Fibroblast of villous mesenchyme (primary cell): ENCODE measurements at regions not wholly inside any gene's neighbourhood (a gene's known extent, or its start where the extent isn't known, plus 50 kb on each side); places are given as distances from the start of the nearest gene placed in this dataset.
A peak's percentile ranks its signal among the peaks of the same experiment; 100 is the strongest.
"Not testable (repeated sequence)": the region's sequence is repeated elsewhere in the genome, so short reads cannot be mapped to it uniquely, and the experiment has no call there.

ENCODE experiments used
- DNase-seq: peaks from one replicate; pipeline ENCODE4 v3.0.0-alpha.2; 2010; ENCODE audit warnings: low read depth
- H3K4me3 ChIP-seq: 2 replicates; pipeline ENCODE4 v1.5.1; 2011; ENCODE audit warnings: low read depth, mild to moderate bottlenecking, low read length
- CTCF ChIP-seq: IDR thresholded peaks from 2 replicates; pipeline ENCODE4 v1.5.1; 2012; ENCODE audit warnings: low read depth, mild to moderate bottlenecking, low read length; ENCODE audit not compliant: insufficient read depth

GRCh38 chr13:22925881-22926747 lies 254.7 kb upstream of the SGCG start:
- peak; percentile 9 for TF ChIP-seq CTCF
- peak overlapping the region; percentile 63 for H3K4me3 ChIP-seq
- DNase-seq = peak; percentile 85

- no peak for TF ChIP-seq CTCF
- peak overlapping the region; percentile 63 for H3K4me3 ChIP-seq
- no peak for DNase-seq
Observed at GRCh38 chr13:22926748-22927400, 253.9 kb upstream of the SGCG start.

- not testable (repeated sequence) for DNase-seq
- H3K4me3 ChIP-seq = peak overlapping the region; percentile 63
Observed at GRCh38 chr13:22927845-22928244, 252.9 kb upstream of the SGCG start.

DNA sequence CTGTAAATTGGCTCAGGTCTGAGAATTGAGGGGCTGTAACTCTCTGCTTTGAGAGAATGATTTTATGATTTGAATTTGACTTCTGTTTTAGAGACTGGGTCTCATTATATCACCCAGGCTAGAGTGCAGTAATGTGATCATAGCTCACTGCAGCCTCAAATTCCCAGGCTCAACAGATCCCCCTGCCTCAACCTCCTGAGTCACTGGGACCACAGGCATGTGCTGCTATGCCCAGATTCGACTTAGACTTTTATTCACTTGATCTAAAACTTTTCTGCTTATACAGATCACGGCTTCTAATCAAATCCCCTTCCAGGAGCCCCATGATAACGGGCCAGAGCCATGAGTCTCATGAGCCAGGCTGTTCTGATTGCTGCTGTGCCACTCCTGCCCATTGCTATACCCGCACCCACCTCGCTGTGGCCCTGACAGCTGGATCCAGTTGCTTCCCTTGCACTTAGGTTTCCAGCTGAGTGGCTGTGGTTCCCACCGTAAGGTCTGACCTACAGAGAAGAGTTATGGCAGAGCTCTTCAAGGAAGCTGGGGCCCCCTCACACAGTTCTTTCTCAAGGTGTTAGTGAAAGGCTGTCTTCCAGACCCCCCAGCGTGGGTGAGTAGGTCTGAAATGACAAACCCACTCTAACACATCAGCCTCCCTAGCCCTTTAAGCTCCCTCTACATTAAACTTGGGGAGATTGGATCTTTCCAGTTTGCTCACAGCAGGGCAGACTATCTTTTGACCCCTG lies 251.2 kb upstream of the SGCG start:
- H3K4me3 ChIP-seq = no peak overlapping the region
- peak; percentile 54 for DNase-seq
- TF ChIP-seq CTCF = no peak

DNA sequence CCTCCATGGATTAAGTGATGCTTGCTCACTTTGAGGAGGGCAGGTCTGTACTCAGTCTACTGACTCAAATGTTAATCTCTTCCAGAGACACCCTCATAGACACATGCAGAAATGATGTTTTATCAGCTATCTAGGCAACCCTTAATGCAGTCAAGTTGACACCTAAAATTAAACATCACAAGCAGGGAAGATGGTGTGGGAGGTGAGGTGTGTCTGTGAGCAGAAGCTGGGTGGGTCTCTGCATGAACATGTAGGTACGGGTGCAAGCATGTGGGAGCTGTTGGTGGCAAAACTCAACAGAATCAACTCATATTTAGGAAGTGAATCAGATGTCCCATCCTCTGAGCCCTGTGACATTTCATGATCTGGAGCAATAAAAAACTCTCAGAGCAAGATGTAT lies 249.2 kb upstream of the SGCG start:
- DNase-seq = no peak
- no peak for TF ChIP-seq CTCF
- H3K4me3 ChIP-seq = no peak overlapping the region

DNA sequence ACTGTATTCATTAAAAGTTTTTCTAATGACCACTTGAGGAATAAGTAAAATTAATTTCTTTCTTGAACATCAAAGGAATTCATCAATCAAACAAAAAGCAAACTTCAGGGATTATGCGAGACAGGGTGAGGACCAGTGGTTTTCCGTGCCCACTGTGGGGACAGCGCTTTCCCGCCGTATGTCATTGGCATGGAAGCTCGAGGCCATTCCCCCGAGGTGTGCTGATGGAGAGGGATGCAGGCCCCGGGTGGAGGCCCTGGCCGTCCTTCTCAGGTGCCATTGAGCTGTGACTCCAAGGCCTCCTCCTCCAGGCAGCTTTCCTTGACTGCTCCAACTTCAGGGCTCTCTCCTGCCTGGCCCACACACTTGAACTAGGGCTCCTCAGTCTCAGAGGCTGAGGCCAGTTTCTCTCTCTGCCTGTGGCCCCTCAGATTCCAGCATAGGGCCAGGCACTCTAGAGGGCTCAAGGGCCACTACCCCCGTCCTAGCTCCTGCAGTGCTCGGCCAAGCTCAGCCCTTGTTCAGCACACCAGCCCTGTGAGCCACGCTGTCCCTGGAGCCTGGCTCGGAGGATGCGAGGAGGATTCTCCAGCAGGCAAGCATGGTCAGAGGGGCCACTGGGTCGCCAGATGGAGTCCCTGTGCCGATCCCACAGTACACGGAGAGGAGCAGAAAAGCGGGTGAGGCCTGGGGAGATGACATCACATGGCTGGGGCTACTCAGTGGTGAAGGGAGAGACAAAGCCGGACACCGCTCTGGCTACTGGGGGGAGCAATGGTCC lies 248.0 kb upstream of the SGCG start:
- H3K4me3 ChIP-seq, DNase-seq: not testable (repeated sequence)

DNA sequence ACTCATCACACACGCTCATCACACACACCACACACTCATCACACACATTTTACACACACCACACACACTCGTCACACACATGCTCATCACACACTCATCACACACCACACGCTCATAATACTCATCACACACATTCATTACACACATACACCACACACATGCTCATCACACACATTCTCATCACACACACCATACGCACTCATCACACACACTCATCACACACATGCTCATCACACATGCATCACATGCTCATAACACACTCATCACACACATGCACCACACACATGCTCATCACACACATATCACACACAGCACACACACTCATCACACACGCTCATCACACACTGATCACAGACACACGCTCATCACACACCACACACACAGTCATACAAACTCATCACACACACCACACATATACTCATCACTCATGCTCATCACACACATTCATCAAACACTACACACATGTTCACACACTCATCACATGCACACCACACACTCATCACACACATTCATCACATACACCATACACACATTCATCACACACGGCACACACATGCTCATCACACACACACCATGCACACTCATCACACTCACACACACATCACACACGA lies 247.1 kb upstream of the SGCG start:
- no peak for DNase-seq
- H3K4me3 ChIP-seq = no peak overlapping the region
- TF ChIP-seq CTCF = no peak
